Right atrium auricular region (tissue), 2 donors: ENCODE measurements at regions not wholly inside any gene's neighbourhood (a gene's known extent, or its start where the extent isn't known, plus 50 kb on each side); places are given as distances from the start of the nearest gene placed in this dataset.

Experiments
- DNase-seq: peaks from one replicate; pipeline ENCODE4 v3.0.0-alpha.2; 2019; ENCODE audit warnings: low spot score
- H3K27ac ChIP-seq, 2 donors: fragments of 200-600 bp; sonication (generic); 1 replicate in 1 of 2; 2 replicates in 1 of 2; pipeline ENCODE4 v1.5.1; 2016 to 2019
- H3K27me3 ChIP-seq, 2 donors: fragments of 200-600 bp; sonication (generic); one replicate each; pipeline versions ENCODE4 v1.5.1 to v1.6.0; 2017 to 2019
- H3K36me3 ChIP-seq: fragments of 200-600 bp; sonication (generic); one replicate; pipeline ENCODE4 v1.5.1; 2016
- H3K4me1 ChIP-seq, 2 donors: fragments of 200-600 bp; sonication (generic); one replicate each; pipeline versions ENCODE4 v1.5.1 to v1.6.0; 2017 to 2019
- H3K4me3 ChIP-seq, 2 donors: fragments of 200-600 bp; sonication (generic); 1 replicate in 1 of 2; 2 replicates in 1 of 2; pipeline ENCODE4 v1.5.1; 2017 to 2019; ENCODE audit warnings: mild to moderate bottlenecking in 1 of 2, moderate library complexity in 1 of 2
- H3K9me3 ChIP-seq, 2 donors: fragments of 200-600 bp; sonication (generic); one replicate each; pipeline ENCODE4 v1.5.1; 2019
- TF ChIP-seq, protein P1 (sequence below), 2 donors: fragments of 200-600 bp; sonication (generic); IDR thresholded peaks; one replicate each; pipeline ENCODE4 v1.5.1; 2019; ENCODE audit warnings: antibody characterized with exemption in 2 of 2

DNA sequence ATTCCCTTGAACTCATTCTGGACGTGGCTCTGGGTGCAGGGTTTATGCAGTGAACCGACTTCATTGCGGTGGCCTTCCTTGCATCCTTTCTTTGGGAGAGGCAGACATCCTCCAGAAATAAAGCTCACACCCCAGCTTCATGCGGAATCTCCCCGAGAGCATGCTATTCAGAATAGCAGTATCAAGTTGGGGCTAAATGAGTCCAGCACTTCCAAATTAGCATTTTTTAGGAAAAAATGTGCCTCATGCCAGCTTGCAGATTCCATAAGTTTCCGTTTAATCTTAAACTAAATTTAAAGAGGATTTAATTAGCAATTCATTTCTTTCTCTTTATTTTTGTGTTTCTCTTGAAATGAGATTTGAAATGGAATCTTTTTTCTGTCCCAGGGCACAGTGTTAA, 107.4 kb upstream of the HDAC4 start:
- H3K9me3 ChIP-seq: no peaks in the 10 kb centered on the region
- H3K4me1 ChIP-seq: no peaks in the 10 kb centered on the region
- no peak overlapping the region for H3K4me3 ChIP-seq
- H3K27me3 ChIP-seq: no peaks in the 10 kb centered on the region
- no peaks in the 10 kb centered on the region for H3K36me3 ChIP-seq
- H3K27ac ChIP-seq: no peak overlapping the region
- no peak for DNase-seq
- TF ChIP-seq, protein P1, sequence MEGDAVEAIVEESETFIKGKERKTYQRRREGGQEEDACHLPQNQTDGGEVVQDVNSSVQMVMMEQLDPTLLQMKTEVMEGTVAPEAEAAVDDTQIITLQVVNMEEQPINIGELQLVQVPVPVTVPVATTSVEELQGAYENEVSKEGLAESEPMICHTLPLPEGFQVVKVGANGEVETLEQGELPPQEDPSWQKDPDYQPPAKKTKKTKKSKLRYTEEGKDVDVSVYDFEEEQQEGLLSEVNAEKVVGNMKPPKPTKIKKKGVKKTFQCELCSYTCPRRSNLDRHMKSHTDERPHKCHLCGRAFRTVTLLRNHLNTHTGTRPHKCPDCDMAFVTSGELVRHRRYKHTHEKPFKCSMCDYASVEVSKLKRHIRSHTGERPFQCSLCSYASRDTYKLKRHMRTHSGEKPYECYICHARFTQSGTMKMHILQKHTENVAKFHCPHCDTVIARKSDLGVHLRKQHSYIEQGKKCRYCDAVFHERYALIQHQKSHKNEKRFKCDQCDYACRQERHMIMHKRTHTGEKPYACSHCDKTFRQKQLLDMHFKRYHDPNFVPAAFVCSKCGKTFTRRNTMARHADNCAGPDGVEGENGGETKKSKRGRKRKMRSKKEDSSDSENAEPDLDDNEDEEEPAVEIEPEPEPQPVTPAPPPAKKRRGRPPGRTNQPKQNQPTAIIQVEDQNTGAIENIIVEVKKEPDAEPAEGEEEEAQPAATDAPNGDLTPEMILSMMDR (IDR thresholded peaks at IDR 0.05): no peak

DNA sequence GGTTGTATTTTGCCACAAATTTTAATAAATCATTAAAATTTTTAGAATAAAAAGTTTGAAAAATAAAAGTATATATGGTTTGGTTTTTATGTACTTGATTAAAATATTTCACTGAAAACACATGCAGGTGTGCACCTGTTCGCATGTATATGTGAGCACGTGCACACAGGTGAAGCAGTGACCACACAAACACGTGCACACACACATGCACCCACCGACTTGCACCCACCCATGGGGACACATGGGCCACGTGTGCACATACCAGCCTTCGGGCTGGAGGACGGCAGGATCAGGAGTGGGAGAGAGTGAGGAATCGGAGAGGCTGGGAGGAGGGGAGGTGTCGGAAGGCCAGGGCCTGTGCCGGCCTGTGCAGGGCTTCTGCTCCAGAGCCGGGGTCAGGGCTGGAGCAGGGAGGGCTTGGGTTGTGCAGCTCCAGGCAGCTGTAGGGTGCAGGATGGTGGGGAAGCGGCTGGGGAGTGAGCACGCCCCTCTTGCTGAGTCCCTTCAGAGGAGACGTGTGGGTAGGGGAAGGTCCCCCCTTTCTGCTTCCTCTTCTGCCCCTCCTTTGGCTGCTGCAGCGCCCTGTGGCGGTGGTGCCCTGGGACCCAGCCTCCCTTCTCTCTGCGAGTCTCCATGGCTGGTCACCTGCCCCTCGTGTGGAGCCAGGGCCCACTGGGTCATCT, 106.9 kb upstream of the HDAC4 start:
- Histone ChIP-seq H3K4me1 (no peaks in the 10 kb centered on the region), H3K4me3 (no peak overlapping the region), H3K27me3 (no peaks in the 10 kb centered on the region), H3K36me3 (no peaks in the 10 kb centered on the region), H3K9me3 (no peaks in the 10 kb centered on the region), H3K27ac (no peak overlapping the region)
- TF ChIP-seq, protein P1 (IDR thresholded peaks at IDR 0.05): no peak
- DNase-seq: no peak

DNA sequence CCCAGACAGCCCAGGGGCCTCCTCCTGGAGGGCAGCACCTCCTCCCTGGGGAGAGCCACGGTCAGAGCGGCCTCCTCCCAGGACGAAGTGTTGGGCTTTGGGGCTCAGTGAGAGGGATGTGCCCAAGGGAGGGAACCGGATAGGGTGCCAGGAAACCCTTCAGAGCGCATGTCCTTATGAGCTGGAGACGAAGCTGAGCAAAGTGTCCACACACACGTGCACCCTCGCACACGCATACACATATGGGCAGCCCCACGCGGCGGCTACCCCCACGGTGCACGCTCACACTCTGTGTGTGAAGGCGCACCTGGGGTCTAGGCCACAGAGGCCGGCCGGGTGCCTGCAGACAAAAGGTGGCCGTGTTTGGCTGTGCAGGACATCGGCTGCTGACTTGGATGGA, 106.1 kb upstream of the HDAC4 start:
- Histone ChIP-seq H3K9me3 (no peaks in the 10 kb centered on the region), H3K4me3 (no peak overlapping the region), H3K27me3 (no peaks in the 10 kb centered on the region), H3K27ac (no peak overlapping the region), H3K36me3 (no peaks in the 10 kb centered on the region), H3K4me1 (no peaks in the 10 kb centered on the region)
- DNase-seq: no peak
- TF ChIP-seq, protein P1 (IDR thresholded peaks at IDR 0.05): no peak

DNA sequence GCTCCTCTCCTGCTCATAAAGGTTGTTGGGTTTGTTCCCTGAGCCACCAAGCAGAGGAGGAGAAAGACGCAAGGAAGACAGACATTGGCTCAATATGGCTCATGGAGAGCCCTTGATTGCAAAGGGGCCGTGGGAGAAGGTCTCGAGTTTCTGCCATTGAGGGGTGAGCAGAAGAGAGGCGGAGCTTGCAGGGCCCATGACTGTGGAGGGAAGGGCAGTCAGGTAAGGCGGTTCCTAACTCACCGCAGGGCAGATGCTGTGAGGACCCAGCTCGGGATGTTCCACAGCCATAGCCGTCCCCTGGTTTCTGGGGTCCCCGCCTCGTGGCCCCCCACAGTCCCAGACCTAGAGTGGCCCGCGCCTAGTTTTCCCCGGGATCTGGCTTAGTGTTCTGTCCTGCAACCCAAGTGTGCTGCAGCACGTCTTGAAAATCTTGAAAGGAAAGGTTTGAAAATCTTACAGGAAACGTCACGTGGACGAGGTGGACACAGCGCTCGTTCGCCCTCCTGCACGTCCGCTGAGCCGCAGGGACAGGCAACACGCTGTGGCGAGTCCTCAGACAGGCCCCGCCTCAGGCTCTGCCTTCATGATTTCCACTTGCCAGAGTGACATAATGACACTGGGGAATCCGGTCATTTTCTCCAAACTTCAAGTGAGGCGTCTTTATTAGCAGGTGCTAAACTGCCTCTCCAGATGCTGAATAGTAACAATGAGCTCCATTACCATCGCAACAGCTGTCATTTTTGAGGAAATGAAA, 105.5 kb upstream of the HDAC4 start:
- no peaks in the 10 kb centered on the region for H3K36me3 ChIP-seq
- no peaks in the 10 kb centered on the region for H3K9me3 ChIP-seq
- no peak for DNase-seq
- TF ChIP-seq, protein P1 (IDR thresholded peaks at IDR 0.05): no peak
- no peak overlapping the region for H3K27ac ChIP-seq
- no peak overlapping the region for H3K4me3 ChIP-seq
- H3K4me1 ChIP-seq: no peaks in the 10 kb centered on the region
- no peaks in the 10 kb centered on the region for H3K27me3 ChIP-seq

DNA sequence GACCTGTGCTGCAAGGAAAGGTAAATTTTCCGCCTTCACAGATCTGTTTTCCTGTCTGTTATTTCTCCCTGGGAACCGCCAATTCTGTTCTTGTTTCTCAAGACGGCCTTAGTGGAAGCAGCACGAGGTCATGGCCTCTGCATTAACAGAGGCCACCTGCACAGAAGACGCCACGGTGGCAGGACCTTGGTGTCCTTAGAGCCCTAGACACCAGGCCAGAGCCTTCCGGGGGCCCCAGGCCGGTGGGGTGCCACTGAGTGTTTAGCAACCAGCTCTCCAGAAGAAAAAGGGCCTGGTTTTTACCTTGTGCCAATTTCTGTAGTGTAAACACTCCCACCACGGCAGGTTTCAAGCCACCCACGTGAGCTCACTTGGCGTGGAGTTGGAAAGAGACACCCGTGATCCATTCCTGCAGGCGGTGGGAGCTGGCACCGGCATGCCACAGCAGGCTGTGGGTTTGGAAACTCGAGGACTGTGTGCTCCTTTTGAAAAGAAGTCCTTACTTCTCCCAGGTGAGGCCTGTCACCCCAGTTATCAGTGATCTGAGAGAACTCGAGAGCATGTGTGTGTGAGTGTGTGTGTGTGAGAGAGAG, 103.9 kb upstream of the HDAC4 start:
- Histone ChIP-seq H3K4me3 (no peak overlapping the region), H3K9me3 (no peaks in the 10 kb centered on the region), H3K36me3 (no peaks in the 10 kb centered on the region), H3K27ac (no peak overlapping the region), H3K27me3 (no peaks in the 10 kb centered on the region), H3K4me1 (peaks cover 0 to 6% of the 10 kb centered on the region in 2 donors)
- no peak for DNase-seq
- TF ChIP-seq, protein P1 (IDR thresholded peaks at IDR 0.05): no peak
